HG03039 (cell line): ENCODE measurements at regions not wholly inside any gene's neighbourhood (a gene's known extent, or its start where the extent isn't known, plus 50 kb on each side); places are given as distances from the start of the nearest gene placed in this dataset.

Source experiments
- ATAC-seq: cut with Tn5 transposase; IDR thresholded peaks from one replicate; pipeline ENCODE4 v1.9.1; 2021; ENCODE audit warnings: mild to moderate bottlenecking, moderate library complexity; ENCODE audit not compliant: unreplicated experiment

DNA sequence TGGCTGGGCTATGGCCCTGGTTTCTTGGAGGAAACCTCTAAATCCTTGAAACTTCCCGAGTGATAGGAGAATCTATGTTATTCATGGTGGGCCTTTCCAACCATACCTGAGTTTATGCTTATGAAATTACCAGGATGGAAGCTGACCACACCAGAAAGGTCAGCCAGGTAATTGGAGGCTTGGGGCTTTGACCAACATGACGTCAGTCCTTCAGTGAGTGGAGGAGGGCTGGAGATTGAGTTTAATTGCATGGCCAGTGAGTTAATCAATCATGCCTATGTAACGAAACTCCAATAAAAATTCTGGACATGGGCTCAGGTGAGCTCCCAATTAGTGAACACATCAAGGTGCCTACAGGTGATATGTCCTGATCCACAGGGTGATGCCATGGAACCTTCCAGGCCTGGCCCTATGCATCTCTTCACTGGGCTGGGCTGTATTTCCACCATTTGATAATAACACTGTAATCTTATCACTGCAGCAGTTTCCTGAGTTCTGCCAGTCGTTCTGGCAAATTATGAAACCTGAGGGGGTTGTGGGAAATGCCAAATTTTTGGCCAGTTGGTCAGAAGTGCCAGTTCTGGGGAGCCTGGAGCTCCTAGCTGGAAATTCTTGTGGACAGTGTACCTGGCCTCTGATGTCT is 106.5 kb downstream of the CDH26 start:
- no peak for ATAC-seq

DNA sequence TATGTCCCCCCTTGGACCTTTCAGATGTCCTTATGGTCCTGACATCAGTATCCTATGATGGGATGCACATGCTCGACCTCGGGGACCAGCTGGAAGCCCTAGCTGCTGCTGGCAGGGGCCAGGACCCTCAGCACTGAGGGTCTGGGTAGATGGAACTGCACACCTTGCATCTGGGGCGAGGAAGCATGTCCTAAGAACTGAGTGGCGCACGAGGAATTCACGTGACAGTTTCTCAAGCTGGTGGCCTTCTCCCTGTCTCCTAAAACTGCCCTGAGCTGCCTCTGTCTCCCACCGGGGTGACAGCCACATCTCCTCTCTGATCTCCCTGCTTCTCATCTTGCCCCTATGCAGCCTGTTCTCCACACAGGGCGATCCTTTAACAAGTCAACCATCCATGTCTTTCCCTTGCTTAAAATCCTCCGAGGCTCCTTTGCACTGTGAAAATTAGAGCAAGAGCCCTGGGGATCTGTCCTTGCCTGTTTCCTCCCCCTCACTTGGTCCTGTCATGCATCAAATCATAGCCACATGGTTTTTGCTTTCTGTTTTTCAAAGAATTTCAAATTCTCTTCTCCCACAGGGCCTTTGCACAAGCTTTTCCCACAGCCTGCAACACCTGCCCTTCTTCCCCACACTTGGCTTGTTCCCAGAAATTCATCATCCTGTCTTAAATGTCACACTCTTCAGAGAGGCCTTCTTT is 107.7 kb downstream of the CDH26 start:
- no peak for ATAC-seq

DNA sequence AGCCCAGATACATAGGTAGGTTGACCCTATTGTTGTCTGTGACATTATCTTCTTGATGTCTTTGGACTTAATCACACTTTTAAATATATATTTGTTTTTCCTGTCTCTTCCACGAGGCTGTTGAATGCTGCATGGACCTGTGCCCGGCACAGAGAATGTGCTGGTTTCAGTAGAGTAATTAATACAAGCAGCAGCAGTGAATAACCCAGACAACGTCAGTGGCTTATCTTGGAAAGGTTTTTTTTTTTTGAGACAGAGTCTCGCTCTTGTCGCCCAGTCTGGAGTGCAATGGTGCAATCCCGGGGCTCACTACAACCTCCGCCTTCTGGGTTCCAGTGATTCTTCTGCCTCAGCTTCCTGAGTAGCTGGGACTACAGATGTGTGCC is 108.2 kb downstream of the CDH26 start:
- ATAC-seq = no peak

DNA sequence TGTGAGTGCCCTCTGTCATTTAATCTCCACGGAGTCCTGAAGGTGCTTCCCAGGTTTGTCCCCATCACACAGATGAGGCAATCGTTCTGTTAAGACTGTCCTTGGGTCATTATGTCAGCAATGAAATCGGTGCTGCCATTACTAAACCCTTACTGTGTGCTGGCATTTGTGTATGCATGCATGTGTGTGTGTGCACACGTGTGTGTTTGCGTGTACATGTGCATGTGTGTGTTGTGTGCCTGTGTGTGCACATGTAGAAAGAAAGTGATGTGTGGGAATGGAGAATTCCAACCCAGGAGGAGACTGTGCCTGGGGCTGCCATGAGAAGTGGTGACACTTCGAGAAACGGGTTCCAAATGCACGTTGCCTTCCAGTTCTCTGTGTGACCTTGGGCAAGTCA is 110.3 kb downstream of the CDH26 start:
- no peak for ATAC-seq

DNA sequence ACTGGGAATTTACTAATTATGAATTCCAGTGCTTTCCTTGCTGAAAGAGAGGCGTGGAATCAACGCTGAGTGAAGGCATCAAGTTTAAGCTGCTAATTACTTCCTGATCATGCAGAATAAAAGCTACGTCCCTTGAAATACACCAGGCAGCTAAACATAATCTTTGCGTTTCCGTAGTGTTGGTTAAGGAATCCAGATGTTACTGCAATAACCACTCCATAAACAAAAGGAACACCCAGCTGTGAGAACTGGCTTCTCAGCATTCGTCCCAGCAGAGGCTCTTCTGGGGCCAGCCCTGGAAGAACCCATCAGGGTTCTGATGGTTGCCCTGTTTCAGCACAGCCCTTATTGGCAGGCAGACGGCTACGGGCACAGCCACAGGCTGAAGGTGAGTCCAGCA is 111.4 kb downstream of the CDH26 start:
- ATAC-seq = no peak

DNA sequence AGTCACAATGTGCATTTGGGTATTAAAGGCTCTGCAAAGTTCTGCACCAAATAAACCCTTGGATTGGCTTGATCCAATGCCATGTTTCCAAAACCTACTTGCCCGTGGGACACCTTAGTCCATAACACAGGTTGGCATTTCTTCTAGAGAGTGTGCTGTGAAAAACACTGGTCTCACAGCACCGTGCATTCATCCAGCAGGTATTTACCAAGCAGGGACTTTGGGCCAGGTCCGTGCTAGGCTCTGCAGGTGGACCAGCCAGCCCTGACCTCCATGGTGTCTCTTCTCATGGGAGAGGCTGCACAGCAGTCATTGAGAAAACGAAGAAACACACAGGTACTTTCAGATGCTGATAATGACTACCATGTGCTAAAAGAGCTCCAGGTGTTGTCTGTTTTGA is 112.6 kb downstream of the CDH26 start:
- no peak for ATAC-seq

DNA sequence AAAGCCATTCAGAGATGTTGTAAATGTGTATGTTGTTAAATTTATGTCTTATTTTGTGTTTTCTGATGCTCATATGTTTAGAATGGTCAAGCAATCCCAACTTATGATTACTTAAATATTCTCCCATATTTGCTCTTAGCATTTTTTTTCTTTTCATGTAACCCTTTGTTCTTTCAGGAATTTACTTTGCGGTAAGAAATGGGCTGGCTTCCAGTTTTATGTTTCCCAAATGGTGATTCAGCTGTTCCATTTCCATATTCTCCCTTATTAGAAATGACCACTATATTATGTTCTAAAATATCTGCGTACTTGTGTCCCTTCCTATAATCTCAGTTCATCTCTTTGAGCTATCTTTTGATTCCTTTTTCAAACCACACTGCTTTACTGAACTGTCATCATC is 113.7 kb downstream of the CDH26 start:
- ATAC-seq = no peak

DNA sequence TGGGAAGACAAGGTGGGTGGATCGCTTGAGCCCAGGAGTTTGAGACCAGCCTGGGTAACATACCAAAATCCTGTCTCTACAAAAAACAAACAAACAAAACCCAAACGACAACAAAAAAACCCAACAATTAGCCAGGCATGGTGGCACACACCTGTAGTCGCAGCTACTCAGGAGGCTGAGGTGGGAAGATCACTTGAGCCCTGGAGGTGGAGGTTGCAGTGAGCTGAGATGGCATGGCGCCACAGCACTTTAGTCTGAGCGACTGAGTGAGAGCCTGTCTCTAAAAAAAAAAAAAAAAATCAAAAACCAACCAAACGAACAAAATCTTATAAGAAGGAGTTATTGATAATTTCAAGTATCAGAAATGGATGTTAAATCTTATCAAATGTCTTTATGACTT is 114.9 kb downstream of the CDH26 start:
- ATAC-seq = no peak

DNA sequence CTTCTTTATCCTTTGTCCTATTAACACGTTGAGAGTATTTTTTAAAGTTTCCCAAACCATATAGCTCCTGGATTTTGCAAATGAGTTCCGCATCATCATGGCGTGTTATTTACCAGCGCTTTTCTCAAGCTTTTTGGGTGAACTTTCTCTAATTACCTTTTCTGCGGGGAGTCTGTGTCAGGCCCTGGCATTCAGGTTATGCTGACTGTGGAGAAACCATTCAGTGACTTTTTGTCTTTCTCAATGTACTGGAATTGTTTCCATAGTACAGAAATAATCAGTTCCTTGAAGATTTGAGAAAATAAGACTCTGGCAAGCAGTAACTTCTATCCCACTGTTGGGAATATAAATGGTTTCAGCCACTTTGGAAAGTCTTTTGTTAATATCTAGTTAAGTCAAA is 115.3 kb downstream of the CDH26 start:
- ATAC-seq = no peak

DNA sequence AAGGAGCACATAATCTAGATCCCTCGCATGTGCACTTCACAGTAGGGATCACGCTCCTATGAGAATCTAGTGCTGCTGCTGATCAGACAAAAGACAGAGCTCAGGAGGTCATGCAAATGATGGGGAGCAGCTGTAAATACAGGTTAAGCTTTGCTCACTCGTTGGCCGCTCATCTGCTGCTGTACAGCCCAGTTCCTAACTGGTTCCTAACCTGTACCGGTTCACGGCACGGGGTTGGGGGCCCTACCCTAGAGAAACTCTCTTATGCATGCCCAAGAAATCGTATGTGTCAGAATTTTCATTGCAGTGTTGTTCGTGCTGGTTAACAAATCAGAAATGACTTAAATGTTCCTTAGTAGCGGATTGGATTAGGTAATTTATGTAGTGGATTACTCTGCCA is 116.1 kb downstream of the CDH26 start:
- no peak for ATAC-seq

DNA sequence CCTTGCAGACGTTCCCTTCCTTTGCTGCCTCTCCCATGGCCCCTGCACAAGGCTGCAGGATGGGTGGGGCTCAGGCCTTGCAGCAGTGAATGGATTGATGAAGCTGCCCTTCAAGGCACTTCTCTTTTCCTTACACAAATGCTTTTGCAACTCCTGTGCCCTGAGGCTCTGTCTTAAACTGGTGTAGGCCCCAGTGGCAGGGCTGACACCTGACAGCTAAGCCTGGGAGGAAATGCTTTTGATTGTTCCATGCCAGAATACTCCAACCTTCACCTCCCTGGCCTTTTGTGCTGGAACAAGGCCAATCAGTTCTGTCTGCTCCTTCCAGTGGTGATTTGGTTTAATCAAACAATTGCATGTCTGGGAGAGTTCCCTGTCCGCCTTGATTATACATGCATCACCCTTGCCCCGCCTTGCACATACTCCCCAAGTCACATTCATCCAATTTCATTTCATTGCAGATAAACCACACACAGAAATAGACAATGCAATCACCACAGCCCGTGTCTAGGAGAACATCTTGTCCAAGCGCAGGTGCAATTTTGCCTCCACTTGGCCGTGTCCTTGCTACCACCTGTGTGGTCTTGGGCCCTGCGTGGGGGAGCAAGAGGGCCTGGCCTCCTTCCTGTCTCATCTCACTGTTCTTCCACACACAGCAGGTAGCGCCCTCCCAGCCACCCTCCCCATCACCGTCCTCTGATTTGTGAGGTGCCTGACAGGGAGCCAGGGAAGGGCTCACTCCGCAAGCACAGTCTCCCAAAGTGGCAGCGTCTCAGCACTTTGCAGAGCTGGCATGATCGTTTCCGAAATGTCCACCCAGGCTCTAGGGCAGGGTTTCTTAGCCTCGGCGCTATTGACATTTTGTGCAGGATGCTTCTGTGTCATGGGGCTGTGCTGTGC is 120.4 kb downstream of the CDH26 start:
- ATAC-seq = no peak

DNA sequence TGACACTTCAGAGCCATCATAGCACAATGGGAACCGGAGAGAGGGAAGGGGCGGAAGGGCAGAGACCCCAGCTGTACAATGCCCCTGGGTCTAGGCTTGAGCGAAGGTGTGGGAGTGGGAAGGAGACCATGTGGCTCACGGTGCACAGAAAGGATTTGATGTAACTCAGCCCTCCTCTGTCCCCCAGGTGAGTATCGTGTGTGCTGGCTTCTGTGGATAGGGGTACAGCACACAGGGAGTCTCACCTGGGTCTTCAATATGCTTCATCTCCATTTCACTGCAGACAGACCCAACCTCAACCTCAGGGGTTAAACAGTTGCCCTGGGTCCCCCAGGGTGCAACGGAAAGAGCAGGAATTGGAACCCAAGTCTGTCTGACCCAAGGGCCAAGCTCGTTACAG is 122.2 kb downstream of the CDH26 start:
- no peak for ATAC-seq

DNA sequence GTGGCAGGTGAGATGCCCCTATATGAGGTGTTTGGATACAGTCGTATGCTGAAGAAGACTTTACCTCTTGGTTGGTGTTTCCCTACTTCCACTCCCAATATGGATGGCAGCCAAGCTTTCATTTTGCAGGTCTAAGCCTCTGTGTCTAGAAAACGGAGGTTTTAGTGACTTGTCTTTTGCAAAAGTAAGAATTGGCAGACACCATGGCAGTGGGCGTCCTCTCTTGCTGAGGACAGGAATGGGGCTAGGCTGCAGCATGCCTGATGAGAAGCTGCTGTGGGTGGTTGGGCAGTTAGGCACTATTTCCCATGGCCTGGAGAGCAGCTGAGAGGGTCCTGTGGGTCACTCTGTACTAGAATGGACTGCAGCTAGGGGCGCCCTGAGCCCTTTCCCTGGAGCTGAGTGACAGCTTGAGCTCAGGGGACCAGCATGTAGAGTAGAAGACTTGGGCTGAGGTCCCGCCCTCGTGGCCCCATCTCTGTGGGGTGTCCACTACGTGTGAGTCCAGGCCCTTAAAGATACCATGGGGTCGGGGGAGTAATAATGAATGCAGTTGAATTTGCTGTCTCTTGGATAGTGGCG is 127.4 kb downstream of the CDH26 start:
- ATAC-seq = no peak

DNA sequence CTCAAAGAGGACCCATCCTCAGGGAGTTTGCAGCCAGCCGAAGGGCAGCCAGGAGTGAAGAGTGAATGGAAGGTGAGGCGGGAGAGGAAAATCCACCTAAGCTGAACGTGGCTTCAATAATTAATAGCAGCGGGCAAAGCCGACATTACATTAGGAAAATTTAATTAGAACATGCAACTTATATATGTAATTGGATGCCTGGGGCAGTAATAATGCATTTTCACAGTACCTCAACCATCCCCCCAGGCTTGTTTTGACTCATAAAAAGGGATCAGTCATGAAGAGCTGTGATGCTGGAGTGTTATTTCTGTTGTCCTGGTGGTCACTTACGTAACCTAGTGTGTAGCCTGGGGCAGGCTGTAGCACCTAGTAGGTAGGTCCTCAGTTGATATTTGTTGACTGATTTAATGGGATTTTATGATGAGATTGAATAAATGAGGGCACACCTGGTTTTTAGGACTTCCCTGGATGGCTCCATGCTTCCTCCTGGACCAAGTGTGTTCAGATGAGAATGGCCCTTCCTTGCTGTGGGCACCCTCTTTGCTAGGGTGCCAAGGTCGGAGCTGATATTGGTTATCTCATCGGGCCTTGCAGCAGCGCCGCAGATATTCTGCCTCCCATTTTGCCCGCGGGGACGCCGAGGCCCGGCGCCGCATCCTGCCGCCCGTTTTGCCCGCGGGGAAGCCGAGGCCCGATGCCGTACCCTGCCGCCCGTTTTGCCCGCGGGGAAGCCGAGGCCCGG is 128.8 kb downstream of the CDH26 start:
- no peak for ATAC-seq

DNA sequence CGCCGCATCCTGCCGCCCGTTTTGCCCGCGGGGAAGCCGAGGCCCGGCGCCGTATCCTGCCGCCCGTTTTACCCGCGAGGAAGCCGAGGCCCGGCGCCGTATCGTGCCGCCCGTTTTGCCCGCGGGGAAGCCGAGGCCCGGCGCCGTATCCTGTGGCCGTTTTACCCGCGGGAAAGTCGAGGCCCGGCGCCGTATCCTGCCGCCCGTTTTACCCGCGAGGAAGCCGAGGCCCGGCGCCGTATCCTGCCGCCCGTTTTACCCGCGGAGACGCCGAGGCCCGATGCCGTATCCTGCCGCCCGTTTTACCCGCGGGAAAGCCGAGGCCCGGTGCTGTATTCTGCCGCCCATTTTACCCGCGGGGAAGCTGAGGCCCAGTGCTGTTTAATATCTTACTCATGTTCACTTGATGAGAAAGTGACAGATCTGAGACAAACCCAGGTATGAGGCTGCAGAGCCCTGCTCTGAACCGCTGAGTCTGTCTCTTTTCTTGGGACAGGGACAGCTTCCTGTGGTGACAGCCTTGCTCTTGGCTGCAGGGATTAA is 129.4 kb downstream of the CDH26 start:
- ATAC-seq = no peak

DNA sequence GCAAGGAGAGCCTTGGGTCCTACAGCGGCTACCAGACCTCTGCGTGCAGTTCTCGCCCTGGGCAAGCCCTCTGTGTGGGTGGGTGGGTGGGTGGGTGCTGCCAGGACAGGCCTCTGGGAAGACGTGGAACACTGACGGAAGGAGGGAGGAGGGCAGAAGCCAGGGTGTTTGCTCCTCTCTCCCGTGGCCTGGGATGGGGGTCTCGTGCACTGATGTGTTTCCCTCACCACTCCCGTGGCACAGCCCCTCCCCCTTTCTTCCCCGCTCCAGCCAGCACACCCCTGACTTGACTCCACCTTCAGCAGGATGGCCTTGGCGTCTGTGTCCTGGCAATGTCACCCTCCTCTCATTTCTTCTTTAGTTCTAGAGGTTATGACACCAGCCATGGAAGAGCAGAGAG is 130.0 kb downstream of the CDH26 start:
- ATAC-seq = no peak

DNA sequence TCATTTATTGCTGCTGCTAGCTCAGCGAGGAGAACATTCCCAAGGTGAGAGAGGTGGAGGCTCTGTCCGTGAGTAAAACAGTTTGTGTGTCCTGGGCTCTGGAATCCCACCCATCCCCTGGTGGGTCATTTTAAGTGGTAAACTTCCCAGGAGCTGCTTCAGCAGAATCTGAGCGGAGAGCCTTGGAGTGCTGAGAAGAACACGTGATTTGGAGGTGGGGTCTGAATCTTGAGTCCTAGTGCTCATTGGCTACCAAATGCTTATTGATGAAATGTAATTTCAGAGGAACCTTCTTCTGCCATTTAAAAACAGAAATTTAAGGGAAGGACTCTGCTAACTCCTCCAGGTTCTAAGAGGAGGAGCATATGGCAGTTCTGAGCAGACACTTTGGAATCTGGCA is 132.4 kb downstream of the CDH26 start:
- ATAC-seq = no peak

DNA sequence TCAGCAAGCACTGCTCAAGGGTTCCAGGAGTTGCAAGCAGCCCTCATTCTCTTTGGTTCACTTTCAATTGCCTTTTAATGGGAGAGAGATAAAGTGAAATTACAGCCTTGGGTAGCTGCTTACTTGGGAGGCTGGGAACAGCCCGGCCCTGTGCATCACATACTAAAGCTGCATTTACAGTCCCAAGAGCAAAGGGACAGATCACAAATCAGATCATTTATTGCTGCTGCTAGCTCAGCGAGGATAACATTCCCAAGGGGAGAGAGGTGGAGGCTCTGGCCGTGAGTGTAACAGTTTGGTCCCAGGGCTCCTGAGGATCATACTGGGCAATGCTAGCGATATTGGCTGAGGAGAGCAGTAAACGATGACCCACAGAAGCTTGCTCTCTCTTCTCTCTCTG is 133.1 kb downstream of the CDH26 start:
- ATAC-seq = no peak

DNA sequence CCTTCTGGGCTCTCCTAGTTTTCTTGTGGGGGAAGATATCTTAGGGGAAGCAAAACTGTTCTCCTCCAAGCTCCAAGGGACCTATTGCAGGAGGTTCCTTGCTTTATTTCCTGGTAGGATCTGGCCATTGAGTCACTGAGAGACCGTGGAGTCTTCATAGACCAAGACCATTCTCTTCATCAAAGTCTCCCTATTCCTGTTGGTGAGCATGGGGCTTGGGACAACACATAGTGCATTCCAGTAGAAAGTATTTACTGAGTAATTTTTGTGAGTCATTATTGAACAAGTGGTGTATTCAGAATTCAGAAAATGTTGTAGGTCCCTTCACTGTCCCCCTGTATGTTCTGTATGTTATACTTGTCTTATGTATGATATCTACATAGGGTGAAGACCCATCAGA is 133.6 kb downstream of the CDH26 start:
- ATAC-seq = no peak

DNA sequence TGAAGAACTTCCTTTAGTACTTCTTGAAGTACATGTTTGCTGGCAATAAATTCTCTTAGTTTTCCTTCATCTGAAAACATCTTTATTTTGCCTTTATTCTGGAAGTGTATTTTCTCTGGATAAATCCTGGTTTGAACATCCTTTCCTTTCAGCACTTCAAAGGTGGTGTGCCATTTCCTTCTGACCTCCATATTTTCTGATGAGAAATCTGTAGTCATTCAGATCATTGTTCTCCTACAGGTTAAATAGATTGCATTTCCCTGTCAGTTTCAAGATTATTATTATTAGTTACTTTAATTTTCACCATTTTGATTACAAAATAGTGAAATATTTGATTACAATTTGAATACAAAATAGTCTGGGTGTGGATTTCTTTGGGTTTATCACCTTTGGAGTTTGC is 134.5 kb downstream of the CDH26 start:
- no peak for ATAC-seq

DNA sequence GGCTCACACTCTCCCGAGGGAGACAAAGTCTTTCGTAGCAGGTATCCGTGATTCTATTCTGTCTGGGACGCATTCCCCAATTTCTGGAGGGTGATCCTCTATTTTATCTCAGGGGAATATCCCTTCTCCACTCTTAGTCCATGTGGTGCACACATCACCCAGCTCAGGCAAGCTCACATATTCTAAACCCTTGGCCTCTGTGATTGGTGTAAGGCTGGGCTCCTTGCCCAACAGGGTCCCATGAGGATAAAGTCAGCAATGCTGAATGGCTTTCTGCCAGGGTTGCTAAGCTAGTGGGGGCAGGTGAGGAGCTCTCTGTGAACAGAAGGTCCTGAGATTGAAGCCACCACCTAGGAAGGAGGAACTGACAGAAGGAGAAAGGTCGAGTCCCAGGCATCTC is 137.2 kb downstream of the CDH26 start:
- ATAC-seq = no peak
